ENCODE measurements at regions not wholly inside any gene's neighbourhood (a gene's known extent, or its start where the extent isn't known, plus 50 kb on each side); places are given as distances from the start of the nearest gene placed in this dataset.

- DNase-seq (no peak), ATAC-seq (ENCODE audit: low FRiP score in 2 of 2) (no peak)
- H3K4me1 ChIP-seq, result no peaks in the 10 kb centered on the region
- 90% methylated on average over 5 of the region's 5 CpGs for WGBS, 2 donors
- no peaks in the 10 kb centered on the region for H3K9me3 ChIP-seq
- H3K36me3 ChIP-seq, result no peaks in the 10 kb centered on the region
- TF ChIP-seq POLR2AphosphoS5 (IDR thresholded peaks at IDR 0.05) (no peak), EP300 (IDR thresholded peaks at IDR 0.05) (no peak), POLR2A (IDR thresholded peaks at IDR 0.05) (no peak)
- TF ChIP-seq, protein P1, sequence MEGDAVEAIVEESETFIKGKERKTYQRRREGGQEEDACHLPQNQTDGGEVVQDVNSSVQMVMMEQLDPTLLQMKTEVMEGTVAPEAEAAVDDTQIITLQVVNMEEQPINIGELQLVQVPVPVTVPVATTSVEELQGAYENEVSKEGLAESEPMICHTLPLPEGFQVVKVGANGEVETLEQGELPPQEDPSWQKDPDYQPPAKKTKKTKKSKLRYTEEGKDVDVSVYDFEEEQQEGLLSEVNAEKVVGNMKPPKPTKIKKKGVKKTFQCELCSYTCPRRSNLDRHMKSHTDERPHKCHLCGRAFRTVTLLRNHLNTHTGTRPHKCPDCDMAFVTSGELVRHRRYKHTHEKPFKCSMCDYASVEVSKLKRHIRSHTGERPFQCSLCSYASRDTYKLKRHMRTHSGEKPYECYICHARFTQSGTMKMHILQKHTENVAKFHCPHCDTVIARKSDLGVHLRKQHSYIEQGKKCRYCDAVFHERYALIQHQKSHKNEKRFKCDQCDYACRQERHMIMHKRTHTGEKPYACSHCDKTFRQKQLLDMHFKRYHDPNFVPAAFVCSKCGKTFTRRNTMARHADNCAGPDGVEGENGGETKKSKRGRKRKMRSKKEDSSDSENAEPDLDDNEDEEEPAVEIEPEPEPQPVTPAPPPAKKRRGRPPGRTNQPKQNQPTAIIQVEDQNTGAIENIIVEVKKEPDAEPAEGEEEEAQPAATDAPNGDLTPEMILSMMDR (IDR thresholded peaks at IDR 0.05), result no peak
- no peak overlapping the region for H3K4me3 ChIP-seq
- H3K27ac ChIP-seq, result no peak overlapping the region
- no peaks in the 10 kb centered on the region for H3K27me3 ChIP-seq
Measured at GRCh38 chr1:221015159-221015790, 136.0 kb downstream of the HLX start.

DNA sequence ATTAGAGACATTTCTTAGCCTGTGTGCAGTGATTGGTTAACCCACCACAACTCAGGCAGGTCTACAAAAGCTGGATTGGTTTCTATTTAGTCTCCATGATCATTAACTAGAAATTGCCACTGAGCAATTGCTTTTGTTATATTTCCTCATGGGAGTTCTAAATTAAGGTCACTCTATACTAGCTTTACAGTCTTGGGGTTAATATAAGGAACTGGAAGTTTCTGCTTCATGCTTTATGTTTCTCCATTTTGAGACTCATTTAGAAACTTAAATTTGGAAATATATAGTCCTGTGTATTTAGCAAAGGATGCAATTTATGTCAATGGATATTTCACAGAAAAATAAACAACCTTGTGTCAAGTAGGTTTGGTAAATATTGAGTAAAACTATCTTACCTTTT is 137.5 kb downstream of the HLX start:
- H3K4me1 ChIP-seq, result no peaks in the 10 kb centered on the region
- DNase-seq (no peak), ATAC-seq (ENCODE audit: low FRiP score in 2 of 2) (no peak)
- H3K9me3 ChIP-seq, result no peaks in the 10 kb centered on the region
- TF ChIP-seq POLR2A (IDR thresholded peaks at IDR 0.05) (no peak), POLR2AphosphoS5 (IDR thresholded peaks at IDR 0.05) (no peak), EP300 (IDR thresholded peaks at IDR 0.05) (no peak)
- TF ChIP-seq, protein P1 (IDR thresholded peaks at IDR 0.05), result no peak
- H3K27ac ChIP-seq, result no peak overlapping the region
- H3K27me3 ChIP-seq, result no peaks in the 10 kb centered on the region
- H3K4me3 ChIP-seq, result no peak overlapping the region
- no peaks in the 10 kb centered on the region for H3K36me3 ChIP-seq

- no peak for ATAC-seq (ENCODE audit: low FRiP score in 2 of 2)
Measured at GRCh38 chr1:221018414-221018813, 139.2 kb downstream of the HLX start.

GRCh38 chr1:221022331-221022730 is 143.1 kb downstream of the HLX start:
- WGBS, 2 donors, result 79 to 90% methylated on average over 3 of the region's 3 CpGs
- ATAC-seq (ENCODE audit: low FRiP score in 2 of 2) (no peak), DNase-seq (no peak)
- Histone ChIP-seq H3K9me3 (no peaks in the 10 kb centered on the region), H3K36me3 (no peaks in the 10 kb centered on the region), H3K27me3 (no peaks in the 10 kb centered on the region), H3K4me1 (no peaks in the 10 kb centered on the region), H3K27ac (no peak overlapping the region), H3K4me3 (no peak overlapping the region)
- TF ChIP-seq POLR2A (IDR thresholded peaks at IDR 0.05) (no peak), POLR2AphosphoS5 (IDR thresholded peaks at IDR 0.05) (no peak), EP300 (IDR thresholded peaks at IDR 0.05) (no peak)
- TF ChIP-seq, protein P1 (IDR thresholded peaks at IDR 0.05), result no peak

More at GRCh38 chr1:221018414-221018813, 139.2 kb downstream of the HLX start:
- Histone ChIP-seq H3K9me3 (no peaks in the 10 kb centered on the region), H3K27ac (no peak overlapping the region), H3K36me3 (no peaks in the 10 kb centered on the region), H3K27me3 (no peaks in the 10 kb centered on the region), H3K4me3 (no peak overlapping the region), H3K4me1 (no peaks in the 10 kb centered on the region)
- TF ChIP-seq, protein P1 (IDR thresholded peaks at IDR 0.05), result no peak
- no peak for TF ChIP-seq EP300 (IDR thresholded peaks at IDR 0.05)
- no peak for TF ChIP-seq POLR2A (IDR thresholded peaks at IDR 0.05)
- TF ChIP-seq POLR2AphosphoS5 (IDR thresholded peaks at IDR 0.05), result no peak
- no peak for DNase-seq
- WGBS, 2 donors, result 95 to 96% methylated on average over 1 of the region's 1 CpG

DNA sequence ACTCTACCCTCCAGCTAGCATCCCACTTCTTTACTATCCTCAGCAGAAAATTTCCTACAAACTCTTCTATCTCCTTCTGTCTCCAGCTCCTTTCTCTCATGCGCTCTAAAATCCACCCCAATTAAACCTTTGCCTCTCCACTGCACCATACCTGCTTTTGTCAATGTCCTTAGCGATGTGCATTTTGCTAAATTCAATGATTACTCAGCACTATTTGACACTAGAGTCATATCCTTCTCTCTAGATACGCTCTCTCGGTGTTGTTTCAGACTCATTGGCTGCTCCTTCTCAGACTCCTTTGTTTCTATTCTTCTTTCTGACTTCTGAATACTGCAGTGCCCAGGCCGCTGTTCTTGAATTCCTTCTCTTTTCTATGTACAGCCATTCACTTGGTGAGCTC is 144.2 kb downstream of the HLX start:
- Histone ChIP-seq H3K4me3 (no peak overlapping the region), H3K36me3 (no peaks in the 10 kb centered on the region), H3K27ac (no peak overlapping the region), H3K27me3 (no peaks in the 10 kb centered on the region), H3K4me1 (no peaks in the 10 kb centered on the region), H3K9me3 (no peaks in the 10 kb centered on the region)
- no peak for DNase-seq
- 91 to 95% methylated on average over 5 of the region's 5 CpGs for WGBS, 2 donors
- TF ChIP-seq POLR2AphosphoS5 (IDR thresholded peaks at IDR 0.05), result no peak
- no peak for TF ChIP-seq EP300 (IDR thresholded peaks at IDR 0.05)
- TF ChIP-seq, protein P1 (IDR thresholded peaks at IDR 0.05), result no peak
- no peak for TF ChIP-seq POLR2A (IDR thresholded peaks at IDR 0.05)
- ATAC-seq (ENCODE audit: low FRiP score in 2 of 2), result no peak

Measured in upper lobe of left lung (tissue), 6 donors.